Stimulated activated CD4-positive, alpha-beta T cell treated with anti-CD3 and anti-CD28 coated beads, Interleukin-1b, Interleukin-23, amount 100 ng/mL, for 4 hours (primary cell): ENCODE measurements at regions not wholly inside any gene's neighbourhood (a gene's known extent, or its start where the extent isn't known, plus 50 kb on each side); places are given as distances from the start of the nearest gene placed in this dataset.
"Not testable (repeated sequence)": the region's sequence is repeated elsewhere in the genome, so short reads cannot be mapped to it uniquely, and the experiment has no call there.

Experiments used
- DNase-seq, 2 donors: peaks; one replicate each; pipeline ENCODE4 v3.0.0-alpha.2; 2020; ENCODE audit warnings: low read depth in 2 of 2

GRCh38 chr2:239660390-239661230 lies 259.8 kb upstream of the HDAC4 start:
- no peak for DNase-seq

DNA sequence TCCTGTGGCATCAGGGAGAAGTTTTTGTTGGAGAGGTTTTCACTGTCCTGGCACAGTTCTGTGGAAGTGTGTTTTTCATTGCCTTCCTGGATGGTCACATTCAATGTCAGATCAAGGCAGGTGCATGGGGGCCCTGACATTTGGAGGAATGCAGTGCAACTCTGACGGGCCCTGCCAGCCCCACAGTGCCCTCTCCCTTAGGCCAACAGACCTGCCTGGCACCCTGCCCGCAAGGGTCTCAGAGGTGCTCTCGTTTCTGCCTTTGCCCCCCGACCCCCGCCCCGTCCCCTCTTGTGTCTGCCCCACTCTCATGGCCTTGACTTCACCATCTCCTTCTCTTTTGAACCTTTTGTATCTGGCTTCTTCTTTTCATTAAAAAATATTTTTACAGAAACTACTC lies 257.2 kb upstream of the HDAC4 start:
- no peak for DNase-seq

- no peak for DNase-seq
Measured at GRCh38 chr2:239657236-239657635, 256.4 kb upstream of the HDAC4 start.

GRCh38 chr2:239654266-239654665 lies 253.4 kb upstream of the HDAC4 start:
- no peak for DNase-seq

GRCh38 chr2:239651859-239652258 lies 251.0 kb upstream of the HDAC4 start:
- DNase-seq: no peak

GRCh38 chr2:239650674-239651073 lies 249.9 kb upstream of the HDAC4 start:
- DNase-seq: no peak

- no peak for DNase-seq
Measured at GRCh38 chr2:239649309-239649708, 248.5 kb upstream of the HDAC4 start.

DNA sequence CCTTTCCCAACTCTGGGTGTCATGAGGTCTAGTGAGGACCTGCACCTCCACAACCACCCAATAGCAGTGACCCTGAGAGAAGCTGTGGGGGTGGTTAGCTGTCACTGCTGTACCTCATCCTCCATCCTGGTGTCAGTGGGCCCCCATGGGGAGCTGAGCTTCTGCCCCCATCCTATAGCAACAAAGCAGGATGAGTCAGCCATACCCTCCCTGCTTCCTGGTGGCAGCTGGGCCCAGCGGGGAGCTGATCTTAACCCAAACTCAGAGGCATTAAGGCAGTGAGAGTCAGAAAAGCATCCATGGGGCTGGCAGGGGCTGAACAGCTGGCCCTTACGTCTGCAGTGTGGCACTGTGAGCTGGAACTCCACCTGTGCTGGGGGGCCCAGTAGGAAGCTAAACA lies 247.8 kb upstream of the HDAC4 start:
- DNase-seq: no peak

GRCh38 chr2:239647052-239647819 lies 246.4 kb upstream of the HDAC4 start:
- DNase-seq: no peak

DNA sequence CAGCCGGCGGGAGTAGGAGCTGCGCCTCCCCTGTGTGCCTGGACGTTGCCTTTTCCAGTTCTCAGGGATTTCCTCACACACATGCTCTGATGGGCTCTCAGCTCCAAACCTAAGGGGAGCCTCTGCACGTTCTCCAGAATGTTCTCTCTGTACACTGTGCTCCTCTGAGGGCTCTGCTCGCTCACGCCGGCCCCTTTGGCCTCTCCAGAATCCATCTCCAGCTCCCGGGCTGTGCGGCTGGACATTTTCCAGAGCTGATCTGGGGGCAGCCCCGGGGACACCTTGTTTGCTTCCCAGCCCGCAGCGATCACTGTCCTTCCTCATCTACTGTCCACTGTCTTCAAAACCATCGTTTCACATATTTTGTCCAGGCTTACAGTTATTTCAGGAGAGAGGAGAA lies 245.4 kb upstream of the HDAC4 start:
- no peak for DNase-seq

- not testable (repeated sequence) for DNase-seq
Measured at GRCh38 chr2:239644594-239644993, 243.8 kb upstream of the HDAC4 start.

DNA sequence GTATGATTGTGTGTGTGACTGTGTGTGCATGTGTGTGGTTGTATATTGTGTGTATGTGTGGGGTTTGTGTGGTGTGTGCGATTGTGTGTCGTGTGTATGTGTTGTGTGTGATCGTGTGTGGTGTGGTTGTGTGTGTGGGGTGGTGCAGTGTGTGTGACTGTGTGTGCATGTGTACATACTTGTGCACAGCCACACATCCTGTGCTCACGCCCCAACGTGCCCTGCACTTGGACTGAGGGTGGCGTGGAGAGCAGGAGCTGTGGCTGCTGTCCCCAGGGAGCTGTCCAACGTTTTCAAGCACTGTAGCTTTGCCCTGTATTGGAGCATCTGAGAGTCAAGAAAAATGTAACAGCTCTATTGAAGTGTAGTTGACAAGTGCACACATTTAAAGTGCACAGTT lies 243.2 kb upstream of the HDAC4 start:
- DNase-seq: no peak

DNA sequence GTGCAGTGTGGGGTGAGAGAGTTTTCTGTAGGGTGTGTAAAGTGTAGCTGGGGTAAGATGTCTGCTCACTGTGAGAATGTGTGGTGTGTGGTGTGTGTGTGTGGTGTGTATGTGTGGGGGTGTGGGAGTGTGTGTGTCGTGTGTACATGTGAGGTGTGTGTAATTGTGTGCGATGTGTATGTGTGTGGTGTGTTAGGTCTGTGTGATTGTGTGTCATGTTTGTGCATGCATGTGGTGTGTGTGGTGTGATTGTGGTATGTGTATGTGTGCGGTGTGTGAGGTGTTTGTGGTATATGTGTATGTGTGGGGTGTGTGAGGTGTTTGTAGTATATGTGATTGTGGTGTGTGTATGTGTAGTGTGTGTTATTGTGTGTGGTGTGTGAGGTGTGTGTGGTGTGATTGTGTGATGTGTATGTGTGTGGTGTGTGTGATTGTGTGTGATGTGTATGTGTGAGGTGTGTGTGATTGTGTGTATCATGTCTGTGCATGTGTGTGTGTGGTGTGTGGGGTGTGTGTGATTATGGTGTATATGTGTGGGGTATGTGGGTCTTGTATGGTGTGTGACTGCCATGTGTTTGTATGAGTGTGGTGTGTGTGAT lies 241.7 kb upstream of the HDAC4 start:
- no peak for DNase-seq

- not testable (repeated sequence) for DNase-seq
Measured at GRCh38 chr2:239641904-239642303, 241.1 kb upstream of the HDAC4 start.

- no peak for DNase-seq
Measured at GRCh38 chr2:239640676-239641578, 240.1 kb upstream of the HDAC4 start.

DNA sequence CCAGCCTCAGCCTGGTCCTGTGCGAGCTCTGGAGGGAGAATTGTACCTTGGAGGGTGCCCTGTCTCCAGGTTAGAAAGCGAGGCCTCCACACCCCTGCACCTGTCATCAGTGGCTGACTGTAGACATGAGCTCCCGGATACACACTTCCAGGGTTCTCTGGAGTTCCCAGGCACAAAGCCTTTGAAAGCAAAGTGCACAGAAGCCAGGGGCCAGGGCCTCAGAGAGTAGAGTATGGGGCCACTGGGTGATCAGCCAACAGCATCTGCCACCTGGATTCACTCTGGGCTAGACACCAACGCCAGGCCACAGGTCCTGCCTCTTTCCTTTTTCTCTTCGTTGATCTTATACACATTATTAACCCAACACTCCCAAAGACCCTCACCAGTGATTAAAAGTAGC lies 239.4 kb upstream of the HDAC4 start:
- no peak for DNase-seq

DNA sequence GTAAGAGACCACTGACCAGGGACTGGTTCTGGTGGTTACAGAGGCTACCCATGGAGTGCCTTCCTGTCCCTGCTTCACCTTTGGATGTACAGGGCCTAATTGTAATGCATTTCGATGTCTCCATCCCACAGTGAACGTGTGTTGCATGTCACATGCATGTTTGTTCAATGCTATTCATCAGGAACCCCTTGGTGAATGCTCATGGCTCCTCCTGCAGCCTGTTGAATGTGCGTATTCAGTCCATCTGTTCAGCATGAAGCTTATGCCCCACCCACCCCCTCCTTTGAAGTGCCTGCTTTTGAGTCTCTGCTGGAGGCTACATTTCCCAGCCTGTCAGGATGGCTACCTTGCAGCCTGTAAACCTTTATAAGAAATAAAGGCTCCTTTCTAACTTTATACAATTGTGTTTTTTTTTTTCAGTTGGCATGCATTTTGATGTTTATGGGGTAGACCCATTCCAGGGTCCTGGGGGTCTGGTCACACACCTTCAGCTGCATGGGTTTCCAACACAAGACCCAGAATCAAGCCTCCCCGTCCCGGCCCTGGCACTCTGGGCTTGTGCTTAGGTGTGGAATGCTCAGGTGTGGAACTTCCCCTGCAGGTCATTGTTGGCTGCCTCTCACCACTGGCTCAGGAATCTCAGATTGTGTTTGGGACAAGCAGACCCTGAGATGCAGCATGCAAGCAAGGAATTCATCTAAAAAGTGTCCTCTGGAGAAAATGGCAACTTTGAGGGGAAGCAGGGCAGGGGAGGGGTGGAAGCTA lies 238.8 kb upstream of the HDAC4 start:
- no peak for DNase-seq

- no peak for DNase-seq
Measured at GRCh38 chr2:239638376-239638775, 237.6 kb upstream of the HDAC4 start.

DNA sequence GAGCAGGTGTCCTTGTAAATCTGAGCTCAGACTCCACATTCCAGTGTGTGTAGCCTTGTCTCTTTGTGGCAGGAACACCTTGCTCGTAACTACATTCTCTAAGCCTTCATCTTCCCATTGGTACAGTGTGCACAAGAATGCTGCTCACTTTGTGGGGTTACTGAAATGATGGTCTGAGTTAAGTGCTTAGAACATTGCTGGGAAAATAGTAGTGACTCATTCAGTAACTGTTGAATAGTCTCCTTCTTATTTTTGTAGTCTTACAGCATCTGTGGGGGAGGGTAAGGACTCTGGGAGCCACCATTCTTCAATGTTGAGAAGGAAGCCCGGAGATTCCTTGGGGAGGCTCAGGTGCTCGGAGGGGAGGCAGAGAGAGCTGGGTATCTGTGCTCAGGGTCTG lies 236.0 kb upstream of the HDAC4 start:
- DNase-seq: no peak

DNA sequence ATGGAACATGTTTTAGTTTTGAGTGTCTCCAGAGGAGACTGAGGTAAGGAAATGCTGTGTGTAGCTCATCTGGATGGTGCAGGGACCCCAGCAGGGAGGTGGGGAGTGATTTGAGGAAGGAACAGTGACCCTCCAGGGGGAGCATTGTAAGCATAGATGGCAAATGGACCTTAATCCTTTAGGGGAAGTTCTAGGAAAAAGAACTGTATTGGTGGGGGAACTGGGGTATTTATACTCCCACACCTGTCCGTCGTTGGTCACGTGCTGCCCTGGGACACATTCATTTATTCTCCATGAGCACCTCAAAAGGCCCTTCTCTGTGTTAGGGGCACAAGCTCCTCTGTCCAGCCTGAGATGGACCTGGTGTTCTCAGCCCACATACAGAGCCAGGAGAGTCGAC lies 233.9 kb upstream of the HDAC4 start:
- no peak for DNase-seq
